GM18858 (cell line): ENCODE measurements at regions not wholly inside any gene's neighbourhood (a gene's known extent, or its start where the extent isn't known, plus 50 kb on each side); places are given as distances from the start of the nearest gene placed in this dataset.

Source experiments
- ATAC-seq: cut with Tn5 transposase; IDR thresholded peaks from one replicate; pipeline ENCODE4 v1.9.1; 2021; ENCODE audit not compliant: unreplicated experiment

GRCh38 chr5:54721951-54722654 lies 204.5 kb downstream of the SNX18 start:
- no peak for ATAC-seq

- ATAC-seq: no peak
Observed at GRCh38 chr5:54721116-54721515, 203.6 kb downstream of the SNX18 start.

GRCh38 chr5:54720341-54720740 lies 202.8 kb downstream of the SNX18 start:
- ATAC-seq: no peak

GRCh38 chr5:54719384-54720283 lies 202.1 kb downstream of the SNX18 start:
- no peak for ATAC-seq

GRCh38 chr5:54718656-54719055 lies 201.1 kb downstream of the SNX18 start:
- no peak for ATAC-seq

GRCh38 chr5:54717870-54718269 lies 200.3 kb downstream of the SNX18 start:
- no peak for ATAC-seq

- ATAC-seq: no peak
Observed at GRCh38 chr5:54717459-54717858, 199.9 kb downstream of the SNX18 start.

GRCh38 chr5:54713923-54714581 lies 196.5 kb downstream of the SNX18 start:
- ATAC-seq: no peak

- no peak for ATAC-seq
Observed at GRCh38 chr5:54709096-54709495, 191.5 kb downstream of the SNX18 start.

GRCh38 chr5:54707841-54708240 lies 190.3 kb downstream of the SNX18 start:
- no peak for ATAC-seq

GRCh38 chr5:54705994-54706653 lies 188.6 kb downstream of the SNX18 start:
- ATAC-seq: no peak

- no peak for ATAC-seq
Observed at GRCh38 chr5:54704825-54705224, 187.3 kb downstream of the SNX18 start.

- no peak for ATAC-seq
Observed at GRCh38 chr5:54704333-54704732, 186.8 kb downstream of the SNX18 start.

GRCh38 chr5:54703565-54704255 lies 186.2 kb downstream of the SNX18 start:
- ATAC-seq: no peak

GRCh38 chr5:54703133-54703532 lies 185.6 kb downstream of the SNX18 start:
- ATAC-seq: no peak

GRCh38 chr5:54702470-54702869 lies 184.9 kb downstream of the SNX18 start:
- no peak for ATAC-seq

GRCh38 chr5:54700986-54701578 lies 183.5 kb downstream of the SNX18 start:
- no peak for ATAC-seq

GRCh38 chr5:54696931-54697330 lies 179.4 kb downstream of the SNX18 start:
- ATAC-seq: no peak

GRCh38 chr5:54696346-54696745 lies 178.8 kb downstream of the SNX18 start:
- ATAC-seq: no peak
